ENCODE measurements at regions not wholly inside any gene's neighbourhood (a gene's known extent, or its start where the extent isn't known, plus 50 kb on each side); places are given as distances from the start of the nearest gene placed in this dataset.

DNA sequence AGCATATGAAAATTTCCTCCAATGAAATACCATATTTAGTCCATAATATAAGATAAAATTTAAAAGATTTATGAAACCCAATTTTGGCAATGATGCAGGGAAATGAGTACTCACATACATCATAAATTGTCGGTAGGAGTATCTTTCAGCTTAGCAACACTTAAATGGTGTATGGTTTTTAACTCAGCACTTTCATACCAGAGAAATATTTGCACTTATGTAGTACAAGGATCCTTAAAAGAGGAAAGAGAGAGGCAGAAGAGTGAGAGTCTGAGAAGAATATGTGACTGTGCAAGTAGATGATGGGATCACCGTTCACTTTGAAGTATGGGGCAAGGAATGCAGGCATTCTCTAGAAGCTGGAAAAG lies 379.3 kb upstream of the DCN start:
- Histone ChIP-seq H3K27me3 (replicated peaks in 1 of 7) (peaks cover 0 to 2% (median 0%) of the 10 kb centered on the region in 7 donors), H3K4me1 (peaks cover 0 to 8% (median 0%) of the 10 kb centered on the region in 6 donors), H3K9me3 (peaks cover 0 to 19% (median 8%) of the 10 kb centered on the region in 8 donors), H3K4me3 (no peak overlapping the region), H3K36me3 (no peaks in the 10 kb centered on the region), H3K27ac (no peak overlapping the region)
- intact Hi-C loops (cut with DNase I; ENCODE audit: low total_unique reads), result no loop called here
- no peak for DNase-seq
- 73 to 89% (median 83%) methylated on average over 2 of the region's 2 CpGs for WGBS, 5 donors
- TF ChIP-seq POLR2A (IDR thresholded peaks at IDR 0.05) (no peak), POLR2AphosphoS5 (IDR thresholded peaks at IDR 0.05) (no peak)
- TF ChIP-seq, protein P1, sequence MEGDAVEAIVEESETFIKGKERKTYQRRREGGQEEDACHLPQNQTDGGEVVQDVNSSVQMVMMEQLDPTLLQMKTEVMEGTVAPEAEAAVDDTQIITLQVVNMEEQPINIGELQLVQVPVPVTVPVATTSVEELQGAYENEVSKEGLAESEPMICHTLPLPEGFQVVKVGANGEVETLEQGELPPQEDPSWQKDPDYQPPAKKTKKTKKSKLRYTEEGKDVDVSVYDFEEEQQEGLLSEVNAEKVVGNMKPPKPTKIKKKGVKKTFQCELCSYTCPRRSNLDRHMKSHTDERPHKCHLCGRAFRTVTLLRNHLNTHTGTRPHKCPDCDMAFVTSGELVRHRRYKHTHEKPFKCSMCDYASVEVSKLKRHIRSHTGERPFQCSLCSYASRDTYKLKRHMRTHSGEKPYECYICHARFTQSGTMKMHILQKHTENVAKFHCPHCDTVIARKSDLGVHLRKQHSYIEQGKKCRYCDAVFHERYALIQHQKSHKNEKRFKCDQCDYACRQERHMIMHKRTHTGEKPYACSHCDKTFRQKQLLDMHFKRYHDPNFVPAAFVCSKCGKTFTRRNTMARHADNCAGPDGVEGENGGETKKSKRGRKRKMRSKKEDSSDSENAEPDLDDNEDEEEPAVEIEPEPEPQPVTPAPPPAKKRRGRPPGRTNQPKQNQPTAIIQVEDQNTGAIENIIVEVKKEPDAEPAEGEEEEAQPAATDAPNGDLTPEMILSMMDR (IDR thresholded peaks at IDR 0.05 in 8 of 11, conservative IDR thresholded peaks at IDR 0.05 in 3 of 11), result no peak

DNA sequence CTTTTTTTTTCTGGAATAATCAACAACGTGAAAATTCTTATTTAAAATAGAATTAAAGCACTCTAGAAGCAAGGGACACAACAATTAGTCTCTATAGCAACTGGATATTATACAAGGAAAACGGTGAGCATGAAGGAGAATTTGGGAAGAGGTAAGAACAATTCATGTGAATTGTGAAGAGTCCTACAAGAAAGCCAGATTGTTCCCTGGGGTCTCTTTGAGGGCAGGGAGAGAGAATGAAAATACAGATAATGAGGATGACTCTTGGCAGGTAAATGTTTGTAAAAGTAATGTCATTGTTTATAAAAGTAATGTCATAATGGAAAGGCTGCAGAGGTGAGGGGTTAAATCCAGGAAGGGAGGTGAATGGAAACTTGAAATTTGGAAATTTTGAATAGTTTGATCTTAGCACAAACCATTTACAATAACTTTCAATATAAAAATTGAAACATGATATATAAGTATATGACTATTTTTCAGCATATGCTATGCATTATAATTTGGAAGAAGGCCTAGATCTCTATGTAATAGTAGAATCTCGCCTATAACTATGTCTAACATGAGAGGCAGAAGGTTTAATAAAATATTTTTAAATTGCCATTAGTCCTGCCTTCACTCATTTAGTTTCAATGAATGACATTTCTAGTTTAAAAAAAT lies 378.8 kb upstream of the DCN start:
- peaks cover 0 to 8% (median 0%) of the 10 kb centered on the region in 6 donors for H3K4me1 ChIP-seq
- no peak for TF ChIP-seq POLR2A (IDR thresholded peaks at IDR 0.05)
- no peak for TF ChIP-seq POLR2AphosphoS5 (IDR thresholded peaks at IDR 0.05)
- TF ChIP-seq, protein P1 (IDR thresholded peaks at IDR 0.05 in 8 of 11, conservative IDR thresholded peaks at IDR 0.05 in 3 of 11), result no peak
- peaks cover 0 to 3% (median 0%) of the 10 kb centered on the region in 7 donors for H3K27me3 ChIP-seq (replicated peaks in 1 of 7)
- WGBS, 5 donors, result 78 to 89% (median 81%) methylated on average over 3 of the region's 3 CpGs
- H3K4me3 ChIP-seq, result no peak overlapping the region
- intact Hi-C loops (cut with DNase I; ENCODE audit: low total_unique reads), result no loop called here
- H3K9me3 ChIP-seq, result peaks cover 0 to 19% (median 8%) of the 10 kb centered on the region in 8 donors
- H3K27ac ChIP-seq, result no peak overlapping the region
- no peaks in the 10 kb centered on the region for H3K36me3 ChIP-seq
- DNase-seq, result no peak

DNA sequence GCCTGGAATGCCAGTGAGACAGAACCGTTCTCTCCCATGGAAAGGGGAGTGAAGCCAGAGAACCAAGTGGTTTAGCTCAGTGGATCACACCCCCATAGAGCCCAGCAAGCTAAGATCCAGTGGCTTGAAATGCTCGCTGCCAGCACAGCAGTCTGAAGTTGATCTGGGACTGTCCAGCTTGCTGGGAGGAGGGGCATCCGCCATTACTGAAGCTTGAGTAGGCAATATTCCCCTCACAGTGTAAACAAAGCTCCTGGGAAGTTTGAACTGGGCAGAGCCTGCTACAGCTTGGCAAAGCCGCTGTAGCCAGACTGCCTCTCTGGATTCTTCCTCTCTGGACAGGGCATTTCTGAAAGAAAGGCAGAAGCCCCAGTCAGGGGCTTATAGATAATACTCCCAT lies 374.3 kb upstream of the DCN start:
- Histone ChIP-seq H3K27me3 (replicated peaks in 1 of 7) (peaks cover 0 to 3% (median 0%) of the 10 kb centered on the region in 7 donors), H3K36me3 (no peaks in the 10 kb centered on the region), H3K9me3 (peaks cover 0 to 19% (median 8%) of the 10 kb centered on the region in 8 donors), H3K27ac (no peak overlapping the region), H3K4me3 (no peak overlapping the region), H3K4me1 (no peaks in the 10 kb centered on the region)
- no peak for TF ChIP-seq POLR2AphosphoS5 (IDR thresholded peaks at IDR 0.05)
- TF ChIP-seq POLR2A (IDR thresholded peaks at IDR 0.05), result no peak
- TF ChIP-seq, protein P1 (IDR thresholded peaks at IDR 0.05 in 8 of 11, conservative IDR thresholded peaks at IDR 0.05 in 3 of 11), result no peak
- intact Hi-C loops (cut with DNase I; ENCODE audit: low total_unique reads), result no loop called here
- DNase-seq, result no peak
- WGBS, 5 donors, result 84 to 93% (median 88%) methylated on average over 3 to 4 of the region's 4 CpGs

DNA sequence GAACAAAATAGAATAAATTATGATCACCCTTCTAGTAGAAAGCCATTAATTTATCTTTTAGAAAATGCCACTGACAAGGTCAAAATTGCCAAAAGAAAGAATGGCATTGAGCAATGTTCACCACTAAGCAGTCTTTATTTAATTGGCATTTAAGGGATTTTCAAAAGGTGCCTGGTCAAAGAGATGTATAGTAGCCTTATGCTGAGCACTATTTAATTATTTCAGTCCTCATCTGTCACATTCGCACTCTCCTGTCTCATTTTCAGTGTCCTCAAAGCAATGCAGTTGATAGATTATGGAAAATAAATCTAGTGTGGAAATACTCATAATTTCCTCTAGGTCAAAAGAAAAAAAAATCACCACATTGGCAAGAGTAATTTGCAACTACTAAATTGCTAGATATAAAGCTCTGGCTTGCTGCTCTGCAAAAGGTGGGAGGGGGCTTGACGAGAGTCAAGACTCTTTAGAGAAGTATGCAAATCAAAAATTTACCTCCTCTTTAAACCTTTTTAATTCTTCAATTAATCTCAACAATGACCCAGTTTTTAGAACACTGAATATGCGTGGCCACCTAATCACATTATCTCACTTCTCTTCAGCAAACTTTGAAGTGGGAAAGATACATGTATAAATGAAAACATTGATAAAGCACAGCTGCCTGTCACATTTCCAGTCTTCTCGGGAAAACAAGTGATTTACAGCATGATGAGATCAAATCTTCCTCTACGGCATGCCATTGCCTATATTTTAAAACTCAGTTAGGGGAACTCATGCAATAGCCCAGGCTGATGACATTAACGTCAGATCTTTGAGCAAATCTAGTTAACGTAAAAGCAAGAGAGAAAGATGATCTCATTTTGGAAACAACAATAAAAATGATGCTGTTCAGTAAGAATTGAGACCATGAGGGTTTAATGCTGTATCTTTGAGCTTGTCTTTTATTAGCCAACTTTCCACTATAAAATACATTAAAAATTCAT lies 373.1 kb upstream of the DCN start:
- TF ChIP-seq POLR2AphosphoS5 (IDR thresholded peaks at IDR 0.05) (no peak), POLR2A (IDR thresholded peaks at IDR 0.05) (no peak)
- TF ChIP-seq, protein P1 (IDR thresholded peaks at IDR 0.05 in 8 of 11, conservative IDR thresholded peaks at IDR 0.05 in 3 of 11), result no peak
- H3K27me3 ChIP-seq (replicated peaks in 1 of 7), result peaks cover 0 to 3% (median 0%) of the 10 kb centered on the region in 7 donors
- no peak for DNase-seq
- no peak overlapping the region for H3K4me3 ChIP-seq
- H3K27ac ChIP-seq, result no peak overlapping the region
- 73 to 85% (median 81%) methylated on average over 7 of the region's 7 CpGs for WGBS, 5 donors
- H3K9me3 ChIP-seq, result peaks cover 0 to 19% (median 8%) of the 10 kb centered on the region in 8 donors
- intact Hi-C loops (cut with DNase I; ENCODE audit: low total_unique reads), result no loop called here
- no peaks in the 10 kb centered on the region for H3K36me3 ChIP-seq
- no peaks in the 10 kb centered on the region for H3K4me1 ChIP-seq
